ENCODE measurements at regions not wholly inside any gene's neighbourhood (a gene's known extent, or its start where the extent isn't known, plus 50 kb on each side); places are given as distances from the start of the nearest gene placed in this dataset.

DNA sequence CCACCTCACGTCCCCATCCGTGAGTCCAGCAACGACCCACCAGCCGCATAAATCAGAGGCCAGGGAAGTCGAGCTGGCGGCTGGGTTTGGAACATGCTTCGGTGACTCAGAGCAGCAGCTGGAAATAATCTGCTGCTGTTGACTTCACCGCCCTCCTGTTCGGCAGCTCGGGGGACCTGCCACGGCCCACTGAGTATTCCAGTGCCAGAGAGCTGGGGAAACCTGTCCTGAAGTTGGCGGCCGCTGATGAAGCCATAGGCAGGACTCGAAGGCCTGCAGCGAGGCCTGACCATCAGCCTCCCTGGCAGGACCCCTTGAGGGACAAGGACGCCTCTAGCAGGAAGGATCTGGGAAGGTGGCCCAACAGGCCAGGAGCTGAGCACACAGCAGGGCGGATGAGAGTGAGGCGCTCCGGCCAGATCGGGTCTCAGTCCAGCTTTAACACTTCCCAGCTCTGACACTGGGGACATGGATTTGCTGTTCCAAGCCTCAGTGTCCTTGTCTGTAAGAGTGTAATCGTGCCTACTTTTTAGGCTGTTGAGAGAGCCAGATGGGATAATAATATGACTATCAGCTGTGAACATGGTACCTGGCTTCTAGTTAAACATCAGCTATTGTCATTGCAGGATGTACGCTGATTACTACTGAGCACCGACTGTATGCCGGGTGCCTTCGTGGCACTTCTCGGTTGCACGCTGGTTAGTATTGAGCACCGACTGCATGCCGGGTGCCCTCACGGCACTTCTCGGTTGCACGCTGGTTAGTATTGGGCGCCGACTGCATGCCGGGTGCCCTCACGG lies 50.4 kb upstream of the CIBAR2 start:
- no peak overlapping the region for H3K4me3 ChIP-seq (ENCODE audit: control insufficient read depth, low read depth, low read length)
- DNase-seq (ENCODE audit: low read depth): no peak
- TF ChIP-seq, protein P1, sequence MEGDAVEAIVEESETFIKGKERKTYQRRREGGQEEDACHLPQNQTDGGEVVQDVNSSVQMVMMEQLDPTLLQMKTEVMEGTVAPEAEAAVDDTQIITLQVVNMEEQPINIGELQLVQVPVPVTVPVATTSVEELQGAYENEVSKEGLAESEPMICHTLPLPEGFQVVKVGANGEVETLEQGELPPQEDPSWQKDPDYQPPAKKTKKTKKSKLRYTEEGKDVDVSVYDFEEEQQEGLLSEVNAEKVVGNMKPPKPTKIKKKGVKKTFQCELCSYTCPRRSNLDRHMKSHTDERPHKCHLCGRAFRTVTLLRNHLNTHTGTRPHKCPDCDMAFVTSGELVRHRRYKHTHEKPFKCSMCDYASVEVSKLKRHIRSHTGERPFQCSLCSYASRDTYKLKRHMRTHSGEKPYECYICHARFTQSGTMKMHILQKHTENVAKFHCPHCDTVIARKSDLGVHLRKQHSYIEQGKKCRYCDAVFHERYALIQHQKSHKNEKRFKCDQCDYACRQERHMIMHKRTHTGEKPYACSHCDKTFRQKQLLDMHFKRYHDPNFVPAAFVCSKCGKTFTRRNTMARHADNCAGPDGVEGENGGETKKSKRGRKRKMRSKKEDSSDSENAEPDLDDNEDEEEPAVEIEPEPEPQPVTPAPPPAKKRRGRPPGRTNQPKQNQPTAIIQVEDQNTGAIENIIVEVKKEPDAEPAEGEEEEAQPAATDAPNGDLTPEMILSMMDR (IDR thresholded peaks at IDR 0.05; ENCODE audit: control insufficient read depth, insufficient read depth, low read depth, low read length, missing control alignments): no peak

DNA sequence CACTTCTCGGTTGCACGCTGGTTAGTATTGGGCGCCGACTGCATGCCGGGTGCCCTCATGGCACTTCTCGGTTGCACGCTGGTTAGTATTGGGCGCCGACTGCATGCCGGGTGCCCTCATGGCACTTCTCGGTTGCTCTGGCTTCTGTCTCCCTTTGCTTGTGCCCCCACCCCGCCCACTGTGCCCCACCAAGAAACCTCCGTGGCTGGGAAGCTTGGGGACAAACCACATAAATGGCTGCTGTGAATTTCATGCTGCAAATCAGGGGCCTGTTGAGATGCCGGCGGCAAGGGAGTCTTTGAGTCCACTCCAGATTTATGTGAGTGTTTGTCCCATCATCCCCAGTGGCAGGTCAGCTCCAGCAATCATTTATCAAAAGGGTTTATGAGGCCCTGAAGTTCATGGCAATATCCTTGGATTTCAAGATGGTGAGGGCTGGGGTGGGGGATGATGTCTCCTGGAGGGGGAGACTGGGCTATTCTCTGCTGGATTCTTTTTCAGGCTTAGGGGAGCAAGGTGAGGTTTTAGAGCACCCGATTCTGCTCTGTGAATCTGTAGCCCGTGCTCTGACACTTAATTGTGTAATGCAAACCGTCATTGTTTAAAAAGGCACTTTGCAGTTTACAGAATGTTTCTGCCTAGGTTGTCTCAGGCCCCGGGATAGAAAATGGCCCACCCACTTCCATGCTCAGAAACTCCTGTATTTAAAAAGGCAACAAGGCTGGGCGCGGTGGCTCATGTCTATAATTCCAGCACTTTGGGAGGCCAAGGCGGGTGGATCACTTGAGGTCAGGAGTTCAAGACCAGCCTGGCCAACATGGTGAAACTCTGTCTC lies 51.2 kb upstream of the CIBAR2 start:
- no peak for DNase-seq (ENCODE audit: low read depth)
- no peak overlapping the region for H3K4me3 ChIP-seq (ENCODE audit: control insufficient read depth, low read depth, low read length)
- TF ChIP-seq, protein P1 (IDR thresholded peaks at IDR 0.05; ENCODE audit: control insufficient read depth, insufficient read depth, low read depth, low read length, missing control alignments): no peak

DNA sequence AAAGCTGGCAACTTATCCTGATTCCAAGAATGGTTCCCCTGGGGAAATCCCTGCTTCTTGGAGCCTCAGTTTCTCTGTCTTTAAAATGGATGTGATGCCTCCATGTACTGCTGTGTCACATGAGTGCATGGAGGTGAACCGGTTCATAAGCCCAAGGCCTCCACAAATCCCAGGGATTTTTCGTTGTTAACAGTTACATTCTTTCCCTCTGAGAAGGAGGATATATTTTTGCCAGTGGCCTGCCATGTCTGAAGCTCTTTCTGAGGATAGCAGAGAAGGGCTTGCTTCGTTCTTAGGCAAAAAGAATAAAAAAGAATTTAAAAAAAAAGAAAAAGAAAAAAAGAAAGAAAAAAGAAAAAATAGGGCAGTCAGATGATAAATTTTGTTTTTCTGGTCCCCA lies 52.2 kb upstream of the CIBAR2 start:
- no peak for DNase-seq (ENCODE audit: low read depth)
- H3K4me3 ChIP-seq (ENCODE audit: control insufficient read depth, low read depth, low read length): no peak overlapping the region

DNA sequence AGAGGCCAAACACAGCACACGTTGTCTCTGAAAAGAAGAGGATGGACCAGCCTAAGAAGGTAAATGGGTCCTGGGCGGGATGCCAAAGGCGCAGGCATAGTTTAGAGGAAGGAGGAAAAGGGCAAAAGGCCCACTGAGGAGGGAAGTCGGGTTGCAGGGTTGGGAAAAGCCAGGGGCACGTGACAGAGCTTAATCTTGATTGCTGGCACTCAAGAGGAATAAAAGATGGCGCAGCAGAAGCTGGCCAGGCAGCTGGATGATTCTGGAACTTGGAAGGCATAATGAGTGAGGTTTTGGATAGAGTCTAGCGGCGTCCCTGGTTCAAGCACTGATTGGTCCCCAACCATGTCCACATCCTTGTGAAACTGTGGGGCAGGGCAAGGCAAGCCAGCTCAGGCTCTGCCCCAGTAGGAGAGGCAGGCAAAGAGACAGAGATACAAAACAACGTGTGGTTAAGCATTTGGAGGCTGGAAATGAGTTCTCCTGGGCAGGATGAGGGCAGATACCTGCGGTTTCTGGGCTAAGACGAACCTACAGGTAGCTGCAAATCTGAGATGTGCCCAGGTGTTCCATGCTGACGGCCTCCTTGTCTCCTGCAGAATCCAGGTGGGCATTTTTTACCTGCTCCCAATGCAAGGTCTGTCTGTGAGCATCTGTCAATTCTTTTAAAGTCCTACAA lies 52.7 kb upstream of the CIBAR2 start:
- no peak for DNase-seq (ENCODE audit: low read depth)
- TF ChIP-seq, protein P1 (IDR thresholded peaks at IDR 0.05; ENCODE audit: control insufficient read depth, insufficient read depth, low read depth, low read length, missing control alignments): no peak
- H3K4me3 ChIP-seq (ENCODE audit: control insufficient read depth, low read depth, low read length): no peak overlapping the region

More for the DNA sequence above, 52.2 kb upstream of the CIBAR2 start:
- TF ChIP-seq, protein P1 (IDR thresholded peaks at IDR 0.05; ENCODE audit: control insufficient read depth, insufficient read depth, low read depth, low read length, missing control alignments): no peak

DNA sequence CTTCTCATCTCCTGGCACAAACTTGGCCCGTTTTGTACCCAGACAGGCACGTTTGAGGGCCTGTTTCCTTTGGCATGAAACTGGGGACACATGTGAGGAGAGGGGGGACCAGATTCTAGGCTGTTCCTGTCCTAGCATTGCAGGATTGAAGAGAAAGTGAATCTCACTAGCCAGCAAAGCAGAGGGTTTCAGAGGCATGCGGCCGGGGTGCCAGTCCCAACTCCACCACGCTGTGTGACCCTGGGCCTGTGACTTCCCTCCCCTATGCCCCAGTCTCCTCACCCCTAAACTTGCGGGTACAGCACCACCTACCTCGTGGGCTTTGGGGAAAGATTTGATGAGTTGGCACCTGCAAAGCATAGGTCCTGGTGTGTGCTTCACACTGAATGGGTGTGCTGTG lies 53.5 kb upstream of the CIBAR2 start:
- no peak for DNase-seq (ENCODE audit: low read depth)
- TF ChIP-seq, protein P1 (IDR thresholded peaks at IDR 0.05; ENCODE audit: control insufficient read depth, insufficient read depth, low read depth, low read length, missing control alignments): no peak

DNA sequence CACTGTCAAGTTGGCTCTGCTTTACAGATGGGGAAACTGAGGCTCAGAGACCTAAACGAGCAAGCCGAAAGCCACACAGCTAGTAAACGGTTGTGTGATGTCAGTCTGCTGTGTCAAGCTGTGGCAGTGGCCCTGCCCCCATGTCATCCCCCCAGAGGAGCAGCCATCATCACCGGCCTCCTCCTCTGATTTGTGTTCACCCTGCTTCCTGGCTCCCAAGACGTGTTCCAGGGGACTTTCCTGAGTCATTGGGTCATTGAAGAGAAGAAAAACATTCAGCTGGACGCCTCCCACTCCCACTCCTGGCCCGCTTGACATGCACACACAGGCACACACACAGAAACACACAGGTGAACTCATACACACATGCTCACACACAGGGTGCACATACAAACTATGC lies 54.0 kb upstream of the CIBAR2 start:
- DNase-seq (ENCODE audit: low read depth): no peak
- TF ChIP-seq, protein P1 (IDR thresholded peaks at IDR 0.05; ENCODE audit: control insufficient read depth, insufficient read depth, low read depth, low read length, missing control alignments): no peak
- no peak overlapping the region for H3K4me3 ChIP-seq (ENCODE audit: control insufficient read depth, low read depth, low read length)

More for the DNA sequence above, 53.5 kb upstream of the CIBAR2 start:
- H3K4me3 ChIP-seq (ENCODE audit: control insufficient read depth, low read depth, low read length): no peak overlapping the region
